Kasumi-1 (cell line): ENCODE measurements at regions not wholly inside any gene's neighbourhood (a gene's known extent, or its start where the extent isn't known, plus 50 kb on each side); places are given as distances from the start of the nearest gene placed in this dataset.
"Not testable (repeated sequence)": the region's sequence is repeated elsewhere in the genome, so short reads cannot be mapped to it uniquely, and the experiment has no call there.

Source experiments
- DNase-seq, 2 experiments: peaks; one replicate each; lab custom pipeline; 2025; lab: John Stamatoyannopoulos, UW

GRCh38 chr5:130488252-130488651 is 584.0 kb downstream of the CHSY3 start:
- DNase-seq = peak; percentile 27 to 45

GRCh38 chr5:130479045-130479804 is 575.0 kb downstream of the CHSY3 start:
- DNase-seq = no peak

GRCh38 chr5:130476325-130476724 is 572.1 kb downstream of the CHSY3 start:
- DNase-seq = no peak

GRCh38 chr5:130462516-130462915 is 558.3 kb downstream of the CHSY3 start:
- no peak for DNase-seq

- DNase-seq = no peak
Observed at GRCh38 chr5:130455175-130455574, 550.9 kb downstream of the CHSY3 start.

- no peak for DNase-seq
Observed at GRCh38 chr5:130452744-130453143, 548.5 kb downstream of the CHSY3 start.

- no peak for DNase-seq
Observed at GRCh38 chr5:130436430-130436829, 532.2 kb downstream of the CHSY3 start.

GRCh38 chr5:130427222-130427955 is 523.1 kb downstream of the CHSY3 start:
- DNase-seq = no peak

GRCh38 chr5:130425424-130425823 is 521.2 kb downstream of the CHSY3 start:
- no peak for DNase-seq

GRCh38 chr5:130424341-130424740 is 520.1 kb downstream of the CHSY3 start:
- DNase-seq = no peak

- no peak for DNase-seq
Observed at GRCh38 chr5:130402906-130403305, 498.6 kb downstream of the CHSY3 start.

- DNase-seq = no peak
Observed at GRCh38 chr5:130400091-130400490, 495.8 kb downstream of the CHSY3 start.

- DNase-seq = no peak
Observed at GRCh38 chr5:130398825-130399224, 494.6 kb downstream of the CHSY3 start.

- DNase-seq = not testable (repeated sequence)
Observed at GRCh38 chr5:130397727-130398126, 493.5 kb downstream of the CHSY3 start.

GRCh38 chr5:130397132-130397531 is 492.9 kb downstream of the CHSY3 start:
- no peak for DNase-seq

GRCh38 chr5:130391727-130392264 is 487.5 kb downstream of the CHSY3 start:
- not testable (repeated sequence) for DNase-seq

- no peak for DNase-seq
Observed at GRCh38 chr5:130386155-130386554, 481.9 kb downstream of the CHSY3 start.

- peak; percentile 4 to 7 for DNase-seq
Observed at GRCh38 chr5:130385656-130386055, 481.4 kb downstream of the CHSY3 start.

GRCh38 chr5:130365956-130366355 is 461.7 kb downstream of the CHSY3 start:
- DNase-seq = no peak

- DNase-seq = no peak
Observed at GRCh38 chr5:130350131-130350530, 445.9 kb downstream of the CHSY3 start.

GRCh38 chr5:130337179-130337888 is 433.1 kb downstream of the CHSY3 start:
- DNase-seq = no peak

GRCh38 chr5:130335117-130335516 is 430.9 kb downstream of the CHSY3 start:
- no peak for DNase-seq
